ENCODE measurements at regions not wholly inside any gene's neighbourhood (a gene's known extent, or its start where the extent isn't known, plus 50 kb on each side); places are given as distances from the start of the nearest gene placed in this dataset.
"Not testable (repeated sequence)": the region's sequence is repeated elsewhere in the genome, so short reads cannot be mapped to it uniquely, and the experiment has no call there.

- no peak for DNase-seq (ENCODE audit: low spot score)
These were observed 372.3 kb upstream of the CCNH start for GRCh38 chr5:87784879-87785495.

- no peak for DNase-seq (ENCODE audit: low spot score)
These were observed 371.6 kb upstream of the CCNH start for GRCh38 chr5:87784311-87784710.

GRCh38 chr5:87782916-87783315 lies 370.2 kb upstream of the CCNH start:
- DNase-seq (ENCODE audit: low spot score), result no peak

- DNase-seq (ENCODE audit: low spot score), result no peak
These were observed 369.2 kb upstream of the CCNH start for GRCh38 chr5:87781976-87782375.

GRCh38 chr5:87780831-87781760 lies 368.4 kb upstream of the CCNH start:
- DNase-seq (ENCODE audit: low spot score), result peak; percentile 75

- DNase-seq (ENCODE audit: low spot score), result no peak
These were observed 366.1 kb upstream of the CCNH start for GRCh38 chr5:87778876-87779275.

- no peak for DNase-seq (ENCODE audit: low spot score)
These were observed 365.1 kb upstream of the CCNH start for GRCh38 chr5:87777877-87778276.

- DNase-seq (ENCODE audit: low spot score), result no peak
These were observed 364.1 kb upstream of the CCNH start for GRCh38 chr5:87776785-87777184.

GRCh38 chr5:87776302-87776701 lies 363.6 kb upstream of the CCNH start:
- not testable (repeated sequence) for DNase-seq (ENCODE audit: low spot score)

GRCh38 chr5:87775228-87775627 lies 362.5 kb upstream of the CCNH start:
- DNase-seq (ENCODE audit: low spot score), result no peak

GRCh38 chr5:87774804-87775203 lies 362.1 kb upstream of the CCNH start:
- DNase-seq (ENCODE audit: low spot score), result no peak

GRCh38 chr5:87770601-87771121 lies 357.9 kb upstream of the CCNH start:
- DNase-seq (ENCODE audit: low spot score), result no peak

- no peak for DNase-seq (ENCODE audit: low spot score)
These were observed 357.4 kb upstream of the CCNH start for GRCh38 chr5:87770016-87770570.

GRCh38 chr5:87769157-87769556 lies 356.4 kb upstream of the CCNH start:
- no peak for DNase-seq (ENCODE audit: low spot score)

- no peak for DNase-seq (ENCODE audit: low spot score)
These were observed 355.5 kb upstream of the CCNH start for GRCh38 chr5:87768190-87768589.

GRCh38 chr5:87765009-87765408 lies 352.3 kb upstream of the CCNH start:
- DNase-seq (ENCODE audit: low spot score), result no peak

GRCh38 chr5:87762631-87763030 lies 349.9 kb upstream of the CCNH start:
- no peak for DNase-seq (ENCODE audit: low spot score)

- no peak for DNase-seq (ENCODE audit: low spot score)
These were observed 344.2 kb upstream of the CCNH start for GRCh38 chr5:87756951-87757350.

GRCh38 chr5:87755360-87755759 lies 342.6 kb upstream of the CCNH start:
- DNase-seq (ENCODE audit: low spot score), result no peak

GRCh38 chr5:87754009-87754757 lies 341.5 kb upstream of the CCNH start:
- no peak for DNase-seq (ENCODE audit: low spot score)

- DNase-seq (ENCODE audit: low spot score), result no peak
These were observed 339.6 kb upstream of the CCNH start for GRCh38 chr5:87752362-87752761.

GRCh38 chr5:87751824-87752223 lies 339.1 kb upstream of the CCNH start:
- no peak for DNase-seq (ENCODE audit: low spot score)
